GM20000 (cell line): ENCODE measurements at regions not wholly inside any gene's neighbourhood (a gene's known extent, or its start where the extent isn't known, plus 50 kb on each side); places are given as distances from the start of the nearest gene placed in this dataset.

Experiments used
- DNase-seq: peaks from one replicate; pipeline ENCODE4 v3.0.0; 2012; ENCODE audit warnings: low spot score
- TF ChIP-seq, protein P1 (sequence below): IDR thresholded peaks from 2 replicates; pipeline ENCODE4 v1.5.1; 2012; ENCODE audit warnings: mild to moderate bottlenecking, control low read depth; ENCODE audit errors: extremely low read depth, missing control alignments

DNA sequence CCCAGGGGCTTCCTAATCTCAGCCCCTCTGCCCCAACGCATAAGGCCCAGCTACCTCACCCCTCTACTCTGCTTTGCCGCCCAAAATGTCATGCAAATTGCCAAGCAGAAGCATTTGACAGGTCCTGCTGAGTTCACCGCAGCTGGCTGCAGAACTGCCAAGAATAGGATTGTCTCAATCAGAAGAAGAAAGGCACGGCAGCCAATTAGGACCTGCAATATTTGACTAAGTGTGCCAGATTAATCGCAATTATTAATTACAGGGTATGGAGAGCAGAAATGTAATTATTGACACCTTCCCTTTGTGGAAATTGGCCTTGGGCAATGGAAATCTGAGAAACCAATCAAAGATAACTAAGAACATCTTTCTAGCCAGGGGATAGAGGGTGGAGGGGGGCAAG, 318.6 kb downstream of the LRFN2 start:
- TF ChIP-seq, protein P1, sequence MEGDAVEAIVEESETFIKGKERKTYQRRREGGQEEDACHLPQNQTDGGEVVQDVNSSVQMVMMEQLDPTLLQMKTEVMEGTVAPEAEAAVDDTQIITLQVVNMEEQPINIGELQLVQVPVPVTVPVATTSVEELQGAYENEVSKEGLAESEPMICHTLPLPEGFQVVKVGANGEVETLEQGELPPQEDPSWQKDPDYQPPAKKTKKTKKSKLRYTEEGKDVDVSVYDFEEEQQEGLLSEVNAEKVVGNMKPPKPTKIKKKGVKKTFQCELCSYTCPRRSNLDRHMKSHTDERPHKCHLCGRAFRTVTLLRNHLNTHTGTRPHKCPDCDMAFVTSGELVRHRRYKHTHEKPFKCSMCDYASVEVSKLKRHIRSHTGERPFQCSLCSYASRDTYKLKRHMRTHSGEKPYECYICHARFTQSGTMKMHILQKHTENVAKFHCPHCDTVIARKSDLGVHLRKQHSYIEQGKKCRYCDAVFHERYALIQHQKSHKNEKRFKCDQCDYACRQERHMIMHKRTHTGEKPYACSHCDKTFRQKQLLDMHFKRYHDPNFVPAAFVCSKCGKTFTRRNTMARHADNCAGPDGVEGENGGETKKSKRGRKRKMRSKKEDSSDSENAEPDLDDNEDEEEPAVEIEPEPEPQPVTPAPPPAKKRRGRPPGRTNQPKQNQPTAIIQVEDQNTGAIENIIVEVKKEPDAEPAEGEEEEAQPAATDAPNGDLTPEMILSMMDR: no peak
- DNase-seq: no peak

DNA sequence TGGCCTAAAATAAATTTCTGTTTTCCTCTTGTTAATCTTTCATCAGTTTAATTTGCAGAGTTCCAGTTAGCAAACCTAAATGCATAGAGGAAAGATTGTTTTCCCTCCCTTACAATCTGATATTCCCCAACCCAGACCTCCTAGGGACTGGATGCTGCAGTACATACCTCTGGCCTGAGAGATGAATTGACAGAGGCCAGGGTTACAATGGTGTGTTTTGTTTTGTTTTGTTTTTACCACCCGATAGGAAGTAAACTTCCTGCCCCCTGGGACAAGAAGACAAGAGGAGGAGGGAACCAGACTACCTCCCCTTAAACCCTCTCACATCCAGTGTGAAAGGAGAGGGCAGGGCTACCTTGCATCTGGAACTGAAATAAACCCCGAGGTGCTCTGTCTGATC, 319.0 kb downstream of the LRFN2 start:
- DNase-seq: no peak
- TF ChIP-seq, protein P1: no peak

DNA sequence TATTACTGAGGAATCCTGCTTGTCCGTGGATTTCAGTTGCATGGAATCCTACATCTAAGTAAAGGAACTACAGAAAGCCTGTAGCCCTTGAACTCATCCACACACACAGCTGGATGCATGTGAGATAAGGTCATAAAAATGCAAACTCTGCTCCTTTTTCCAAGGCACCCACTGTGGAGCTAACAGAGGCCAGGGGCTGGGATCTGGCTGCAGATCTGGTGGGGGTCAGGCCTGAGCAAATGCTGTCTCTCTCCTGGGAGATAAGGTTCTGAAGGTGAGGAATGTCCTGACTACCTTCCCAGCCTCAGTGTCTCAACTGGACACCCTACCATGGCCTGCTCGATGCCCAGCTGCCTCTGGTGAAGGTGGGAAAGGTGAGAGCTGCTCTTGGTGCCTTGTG, 321.5 kb downstream of the LRFN2 start:
- TF ChIP-seq, protein P1: no peak
- DNase-seq: no peak

DNA sequence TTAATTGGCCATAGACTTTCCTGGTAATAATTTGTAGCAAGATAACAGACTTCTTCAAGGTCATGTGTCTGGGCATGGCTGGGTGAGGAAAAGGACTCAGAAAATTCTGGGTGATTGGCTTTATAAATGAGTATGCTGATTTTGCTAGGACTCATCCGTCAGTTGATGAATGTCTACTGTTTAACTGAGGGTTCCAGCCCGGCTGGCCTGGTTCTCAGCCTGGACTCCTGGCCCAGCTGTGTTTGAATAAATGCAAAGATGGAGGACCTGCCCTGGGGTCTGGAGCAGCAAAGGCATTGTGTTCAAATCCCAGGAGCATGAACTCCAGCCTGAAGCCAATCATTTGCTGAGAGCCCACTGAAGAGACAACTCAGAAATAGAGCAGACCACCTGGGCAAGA, 323.2 kb downstream of the LRFN2 start:
- TF ChIP-seq, protein P1: no peak
- no peak for DNase-seq

DNA sequence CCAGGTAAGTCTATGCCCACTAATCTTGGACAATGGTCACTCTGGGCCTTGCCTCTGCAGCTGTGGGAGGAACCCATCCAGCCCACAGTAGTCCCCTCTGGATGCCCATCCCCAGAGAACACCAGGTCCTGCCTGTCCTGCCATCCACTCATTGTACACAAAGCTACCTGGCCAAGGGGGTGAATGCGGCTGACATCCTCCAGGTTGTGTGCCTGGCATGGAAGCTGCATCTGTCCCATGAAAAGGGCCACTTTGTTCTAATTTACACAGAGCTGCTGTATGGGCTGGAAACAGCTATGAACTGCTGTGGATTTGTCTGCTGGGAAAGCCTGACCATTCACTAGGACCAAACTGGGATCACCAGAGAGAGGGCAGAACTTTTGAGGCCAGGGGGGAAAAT, 324.8 kb downstream of the LRFN2 start:
- TF ChIP-seq, protein P1: no peak
- no peak for DNase-seq

DNA sequence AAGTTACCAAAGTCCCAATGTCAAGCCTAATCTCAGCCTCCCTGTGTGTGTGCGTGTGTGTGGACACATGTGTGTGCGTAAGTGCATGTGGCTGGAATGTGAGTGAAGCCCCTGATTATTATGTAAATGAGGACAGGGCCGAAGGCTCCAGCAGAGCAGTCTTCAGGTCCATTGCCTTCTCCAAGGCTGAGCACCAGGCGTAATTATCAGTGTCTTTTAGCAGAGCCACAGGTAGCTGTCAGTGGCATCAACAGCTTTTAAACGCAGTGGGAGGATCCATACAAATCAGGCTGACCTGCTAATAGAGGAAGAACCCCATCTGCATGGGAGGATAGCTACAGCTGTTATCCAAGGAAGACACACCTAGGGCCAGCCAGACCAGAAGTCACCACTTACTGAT, 324.3 kb upstream of the MOCS1 start:
- no peak for DNase-seq
- TF ChIP-seq, protein P1: no peak

DNA sequence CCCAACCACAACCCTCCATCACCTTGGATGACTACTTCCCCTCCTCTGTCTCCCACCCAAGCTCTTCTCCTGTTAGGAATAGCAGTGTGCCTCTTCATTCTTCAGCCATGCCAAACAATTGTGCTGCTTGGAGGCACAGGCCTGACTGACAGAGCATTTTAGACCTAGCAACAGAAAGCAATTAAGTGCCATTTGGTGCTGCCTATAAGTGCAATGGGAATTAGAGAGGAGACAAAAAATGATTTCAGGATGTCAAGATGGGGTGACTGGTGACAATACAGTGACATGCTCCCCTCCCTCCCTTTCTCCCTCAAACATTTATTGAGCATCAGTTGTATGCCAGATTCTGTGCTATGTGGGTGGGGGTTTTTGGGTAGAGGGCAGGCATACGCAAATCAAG, 322.6 kb upstream of the MOCS1 start:
- TF ChIP-seq, protein P1: no peak
- no peak for DNase-seq

DNA sequence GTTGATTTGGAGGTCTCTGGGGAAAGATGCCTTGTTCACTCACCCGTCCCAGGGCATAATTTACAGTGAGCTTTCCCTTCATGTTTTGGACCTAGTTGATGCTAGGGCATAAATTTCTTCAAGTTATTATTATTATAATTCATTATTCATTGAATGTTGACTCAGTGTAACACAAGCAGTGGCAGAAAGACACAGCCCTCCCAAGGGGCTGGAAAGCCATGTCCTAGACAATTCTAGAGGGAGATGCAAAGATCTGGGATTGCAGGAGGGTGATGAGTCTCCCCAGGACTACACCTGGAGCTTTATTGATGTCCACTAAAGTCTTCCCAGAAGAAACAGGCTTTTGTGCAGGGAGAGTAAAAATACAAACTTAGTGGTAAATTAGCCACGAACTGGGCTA, 322.0 kb upstream of the MOCS1 start:
- no peak for DNase-seq
- TF ChIP-seq, protein P1: no peak
